H1 (cell line): ENCODE measurements at regions not wholly inside any gene's neighbourhood (a gene's known extent, or its start where the extent isn't known, plus 50 kb on each side); places are given as distances from the start of the nearest gene placed in this dataset.
A peak's percentile ranks its signal among the peaks of the same experiment; 100 is the strongest.

Experiments
- ASH2L ChIP-seq: fragments of 200-600, 300-600 bp; sonication (generic); IDR thresholded peaks from one replicate; pipeline ENCODE4 v1.7.1; 2017; ENCODE audit warnings: low read length
- CHD2 ChIP-seq: IDR thresholded peaks from 2 replicates; pipeline ENCODE4 v1.6.1; 2012; ENCODE audit warnings: low read length, improper control_type of control experiment
- HDAC2 ChIP-seq, 2 experiments: fragments of 300-600 bp in 1 of 2; sonication (generic) in 1 of 2; IDR thresholded peaks; 2 replicates each; pipeline ENCODE4 v1.6.1; 2011 to 2012; ENCODE audit warnings: low read depth in 2 of 2, low read length in 2 of 2, mild to moderate bottlenecking in 2 of 2, moderate library complexity in 2 of 2, borderline replicate concordance in 1 of 2, inconsistent platforms in 1 of 2
- HDAC6 ChIP-seq: IDR thresholded peaks from one replicate; pipeline ENCODE4 v1.7.1; 2012; ENCODE audit warnings: low read depth, mild to moderate bottlenecking, inconsistent platforms, low read length, moderate library complexity
- SIX5 ChIP-seq: IDR thresholded peaks from 2 replicates; pipeline ENCODE4 v1.6.1; 2011; ENCODE audit warnings: mild to moderate bottlenecking, low read depth, low read length
- SRF ChIP-seq: IDR thresholded peaks from 2 replicates; pipeline ENCODE4 v1.6.1; 2011; ENCODE audit warnings: mild to moderate bottlenecking, low read depth, low read length, moderate library complexity
- TAF7 ChIP-seq: optimal IDR thresholded peaks from 2 replicates; pipeline ENCODE3; 2011; ENCODE audit warnings: low read depth, mild to moderate bottlenecking, inconsistent platforms, low read length, moderate library complexity, borderline replicate concordance
- TBP ChIP-seq: IDR thresholded peaks from 2 replicates; pipeline ENCODE4 v1.6.1; 2011; ENCODE audit warnings: low read depth, low read length, improper control_type of control experiment
- TCF12 ChIP-seq: IDR thresholded peaks from 2 replicates; pipeline ENCODE4 v1.6.1; 2011; ENCODE audit warnings: low read depth, mild to moderate bottlenecking, low read length
- TF ChIP-seq, protein P1 (sequence below): fragments of 300-600 bp; sonication (generic); IDR thresholded peaks from 2 replicates; pipeline ENCODE4 v1.7.1; 2012; ENCODE audit warnings: low read length, moderate library complexity, mild to moderate bottlenecking, inconsistent platforms; ENCODE audit not compliant: insufficient replicate concordance

DNA sequence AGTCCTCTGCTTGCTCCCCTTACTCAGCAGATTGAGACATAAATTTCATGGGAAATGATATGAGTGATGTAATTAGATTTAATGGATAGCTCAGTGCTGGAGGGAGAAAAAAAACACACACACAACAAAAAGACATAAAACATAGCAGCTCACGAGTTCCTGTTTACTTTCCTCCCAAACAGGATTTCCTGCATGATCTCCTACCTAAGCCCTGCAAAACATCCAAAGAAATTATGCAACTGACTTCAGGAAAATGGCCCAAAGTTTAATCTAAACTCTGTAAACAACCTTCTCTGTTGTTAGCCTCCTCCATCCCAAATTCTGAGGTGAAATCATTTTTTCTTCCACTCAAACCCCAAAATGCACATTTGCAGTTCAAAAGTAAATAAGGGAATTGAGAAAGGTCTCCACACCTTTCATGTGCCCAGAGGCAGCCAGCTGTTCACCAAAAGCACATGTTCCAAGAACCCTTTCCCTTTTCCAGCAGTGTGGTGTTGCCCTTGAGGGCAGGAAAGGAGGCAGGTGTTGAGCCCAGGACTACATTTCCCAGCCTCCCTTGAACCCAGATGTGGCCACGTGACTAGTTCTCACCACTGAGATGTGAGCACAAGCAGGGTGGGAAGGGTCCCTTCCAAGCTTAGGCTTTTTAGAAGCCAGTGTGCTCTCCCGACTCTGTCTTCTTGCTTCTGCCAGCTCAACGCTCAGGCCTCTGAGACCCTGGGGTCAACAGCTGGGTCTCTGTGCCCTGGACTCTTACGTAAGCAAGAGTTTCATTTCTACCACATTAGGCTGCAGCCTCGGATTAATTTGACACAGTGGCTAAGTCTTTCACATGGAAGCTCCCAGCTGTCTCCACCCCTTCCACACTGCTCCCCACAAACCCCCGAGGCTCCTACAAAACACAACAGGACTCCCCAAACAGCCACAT, 301.2 kb downstream of the CTTN start (continued):
- TF ChIP-seq, protein P1, sequence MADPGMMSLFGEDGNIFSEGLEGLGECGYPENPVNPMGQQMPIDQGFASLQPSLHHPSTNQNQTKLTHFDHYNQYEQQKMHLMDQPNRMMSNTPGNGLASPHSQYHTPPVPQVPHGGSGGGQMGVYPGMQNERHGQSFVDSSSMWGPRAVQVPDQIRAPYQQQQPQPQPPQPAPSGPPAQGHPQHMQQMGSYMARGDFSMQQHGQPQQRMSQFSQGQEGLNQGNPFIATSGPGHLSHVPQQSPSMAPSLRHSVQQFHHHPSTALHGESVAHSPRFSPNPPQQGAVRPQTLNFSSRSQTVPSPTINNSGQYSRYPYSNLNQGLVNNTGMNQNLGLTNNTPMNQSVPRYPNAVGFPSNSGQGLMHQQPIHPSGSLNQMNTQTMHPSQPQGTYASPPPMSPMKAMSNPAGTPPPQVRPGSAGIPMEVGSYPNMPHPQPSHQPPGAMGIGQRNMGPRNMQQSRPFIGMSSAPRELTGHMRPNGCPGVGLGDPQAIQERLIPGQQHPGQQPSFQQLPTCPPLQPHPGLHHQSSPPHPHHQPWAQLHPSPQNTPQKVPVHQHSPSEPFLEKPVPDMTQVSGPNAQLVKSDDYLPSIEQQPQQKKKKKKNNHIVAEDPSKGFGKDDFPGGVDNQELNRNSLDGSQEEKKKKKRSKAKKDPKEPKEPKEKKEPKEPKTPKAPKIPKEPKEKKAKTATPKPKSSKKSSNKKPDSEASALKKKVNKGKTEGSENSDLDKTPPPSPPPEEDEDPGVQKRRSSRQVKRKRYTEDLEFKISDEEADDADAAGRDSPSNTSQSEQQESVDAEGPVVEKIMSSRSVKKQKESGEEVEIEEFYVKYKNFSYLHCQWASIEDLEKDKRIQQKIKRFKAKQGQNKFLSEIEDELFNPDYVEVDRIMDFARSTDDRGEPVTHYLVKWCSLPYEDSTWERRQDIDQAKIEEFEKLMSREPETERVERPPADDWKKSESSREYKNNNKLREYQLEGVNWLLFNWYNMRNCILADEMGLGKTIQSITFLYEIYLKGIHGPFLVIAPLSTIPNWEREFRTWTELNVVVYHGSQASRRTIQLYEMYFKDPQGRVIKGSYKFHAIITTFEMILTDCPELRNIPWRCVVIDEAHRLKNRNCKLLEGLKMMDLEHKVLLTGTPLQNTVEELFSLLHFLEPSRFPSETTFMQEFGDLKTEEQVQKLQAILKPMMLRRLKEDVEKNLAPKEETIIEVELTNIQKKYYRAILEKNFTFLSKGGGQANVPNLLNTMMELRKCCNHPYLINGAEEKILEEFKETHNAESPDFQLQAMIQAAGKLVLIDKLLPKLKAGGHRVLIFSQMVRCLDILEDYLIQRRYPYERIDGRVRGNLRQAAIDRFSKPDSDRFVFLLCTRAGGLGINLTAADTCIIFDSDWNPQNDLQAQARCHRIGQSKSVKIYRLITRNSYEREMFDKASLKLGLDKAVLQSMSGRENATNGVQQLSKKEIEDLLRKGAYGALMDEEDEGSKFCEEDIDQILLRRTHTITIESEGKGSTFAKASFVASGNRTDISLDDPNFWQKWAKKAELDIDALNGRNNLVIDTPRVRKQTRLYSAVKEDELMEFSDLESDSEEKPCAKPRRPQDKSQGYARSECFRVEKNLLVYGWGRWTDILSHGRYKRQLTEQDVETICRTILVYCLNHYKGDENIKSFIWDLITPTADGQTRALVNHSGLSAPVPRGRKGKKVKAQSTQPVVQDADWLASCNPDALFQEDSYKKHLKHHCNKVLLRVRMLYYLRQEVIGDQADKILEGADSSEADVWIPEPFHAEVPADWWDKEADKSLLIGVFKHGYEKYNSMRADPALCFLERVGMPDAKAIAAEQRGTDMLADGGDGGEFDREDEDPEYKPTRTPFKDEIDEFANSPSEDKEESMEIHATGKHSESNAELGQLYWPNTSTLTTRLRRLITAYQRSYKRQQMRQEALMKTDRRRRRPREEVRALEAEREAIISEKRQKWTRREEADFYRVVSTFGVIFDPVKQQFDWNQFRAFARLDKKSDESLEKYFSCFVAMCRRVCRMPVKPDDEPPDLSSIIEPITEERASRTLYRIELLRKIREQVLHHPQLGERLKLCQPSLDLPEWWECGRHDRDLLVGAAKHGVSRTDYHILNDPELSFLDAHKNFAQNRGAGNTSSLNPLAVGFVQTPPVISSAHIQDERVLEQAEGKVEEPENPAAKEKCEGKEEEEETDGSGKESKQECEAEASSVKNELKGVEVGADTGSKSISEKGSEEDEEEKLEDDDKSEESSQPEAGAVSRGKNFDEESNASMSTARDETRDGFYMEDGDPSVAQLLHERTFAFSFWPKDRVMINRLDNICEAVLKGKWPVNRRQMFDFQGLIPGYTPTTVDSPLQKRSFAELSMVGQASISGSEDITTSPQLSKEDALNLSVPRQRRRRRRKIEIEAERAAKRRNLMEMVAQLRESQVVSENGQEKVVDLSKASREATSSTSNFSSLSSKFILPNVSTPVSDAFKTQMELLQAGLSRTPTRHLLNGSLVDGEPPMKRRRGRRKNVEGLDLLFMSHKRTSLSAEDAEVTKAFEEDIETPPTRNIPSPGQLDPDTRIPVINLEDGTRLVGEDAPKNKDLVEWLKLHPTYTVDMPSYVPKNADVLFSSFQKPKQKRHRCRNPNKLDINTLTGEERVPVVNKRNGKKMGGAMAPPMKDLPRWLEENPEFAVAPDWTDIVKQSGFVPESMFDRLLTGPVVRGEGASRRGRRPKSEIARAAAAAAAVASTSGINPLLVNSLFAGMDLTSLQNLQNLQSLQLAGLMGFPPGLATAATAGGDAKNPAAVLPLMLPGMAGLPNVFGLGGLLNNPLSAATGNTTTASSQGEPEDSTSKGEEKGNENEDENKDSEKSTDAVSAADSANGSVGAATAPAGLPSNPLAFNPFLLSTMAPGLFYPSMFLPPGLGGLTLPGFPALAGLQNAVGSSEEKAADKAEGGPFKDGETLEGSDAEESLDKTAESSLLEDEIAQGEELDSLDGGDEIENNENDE, result no peak
- no peak for TF ChIP-seq ASH2L
- TF ChIP-seq HDAC2 (IDR thresholded peaks at IDR 0.05; ENCODE audit: borderline replicate concordance in 1 of 2, low read depth in 2 of 2, low read length in 2 of 2), result no peak
- TF ChIP-seq HDAC6, result no peak
- no peak for TF ChIP-seq TCF12
- TF ChIP-seq TAF7, result no peak
- TF ChIP-seq SIX5, result peak; percentile 79
- TF ChIP-seq SRF, result no peak
- no peak for TF ChIP-seq CHD2
- TF ChIP-seq TBP, result no peak
